ENCODE measurements at regions not wholly inside any gene's neighbourhood (a gene's known extent, or its start where the extent isn't known, plus 50 kb on each side); places are given as distances from the start of the nearest gene placed in this dataset.
"Not testable (repeated sequence)": the region's sequence is repeated elsewhere in the genome, so short reads cannot be mapped to it uniquely, and the experiment has no call there.

GRCh38 chr12:75641031-75641780 is 129.8 kb upstream of the KRR1 start:
- peak; percentile 97 for DNase-seq (ENCODE audit: low read depth)

GRCh38 chr12:75638792-75639191 is 127.4 kb upstream of the KRR1 start:
- no peak for DNase-seq (ENCODE audit: low read depth)

DNA sequence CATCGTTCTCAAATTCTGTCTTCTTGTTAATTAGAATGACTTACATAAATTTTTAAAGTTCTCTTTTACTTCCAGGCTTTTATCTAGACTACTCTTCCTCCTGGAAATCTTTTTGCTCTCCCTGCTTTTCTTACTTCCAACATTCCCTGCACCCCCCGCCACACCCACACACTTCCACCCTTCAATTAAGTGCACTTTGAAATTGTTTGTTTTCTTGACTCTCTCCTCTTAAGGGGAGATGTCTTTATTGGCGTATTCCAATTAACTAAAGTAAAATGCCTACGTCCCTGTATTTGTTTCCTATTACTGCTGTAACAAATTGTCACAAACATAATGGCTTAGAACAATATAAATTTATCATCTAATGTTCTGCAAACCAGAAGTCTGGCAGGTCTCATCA is 125.2 kb upstream of the KRR1 start:
- DNase-seq (ENCODE audit: low read depth), result no peak

- peak; percentile 93 for DNase-seq (ENCODE audit: low read depth)
Observed at GRCh38 chr12:75635606-75636444, 124.4 kb upstream of the KRR1 start.

DNA sequence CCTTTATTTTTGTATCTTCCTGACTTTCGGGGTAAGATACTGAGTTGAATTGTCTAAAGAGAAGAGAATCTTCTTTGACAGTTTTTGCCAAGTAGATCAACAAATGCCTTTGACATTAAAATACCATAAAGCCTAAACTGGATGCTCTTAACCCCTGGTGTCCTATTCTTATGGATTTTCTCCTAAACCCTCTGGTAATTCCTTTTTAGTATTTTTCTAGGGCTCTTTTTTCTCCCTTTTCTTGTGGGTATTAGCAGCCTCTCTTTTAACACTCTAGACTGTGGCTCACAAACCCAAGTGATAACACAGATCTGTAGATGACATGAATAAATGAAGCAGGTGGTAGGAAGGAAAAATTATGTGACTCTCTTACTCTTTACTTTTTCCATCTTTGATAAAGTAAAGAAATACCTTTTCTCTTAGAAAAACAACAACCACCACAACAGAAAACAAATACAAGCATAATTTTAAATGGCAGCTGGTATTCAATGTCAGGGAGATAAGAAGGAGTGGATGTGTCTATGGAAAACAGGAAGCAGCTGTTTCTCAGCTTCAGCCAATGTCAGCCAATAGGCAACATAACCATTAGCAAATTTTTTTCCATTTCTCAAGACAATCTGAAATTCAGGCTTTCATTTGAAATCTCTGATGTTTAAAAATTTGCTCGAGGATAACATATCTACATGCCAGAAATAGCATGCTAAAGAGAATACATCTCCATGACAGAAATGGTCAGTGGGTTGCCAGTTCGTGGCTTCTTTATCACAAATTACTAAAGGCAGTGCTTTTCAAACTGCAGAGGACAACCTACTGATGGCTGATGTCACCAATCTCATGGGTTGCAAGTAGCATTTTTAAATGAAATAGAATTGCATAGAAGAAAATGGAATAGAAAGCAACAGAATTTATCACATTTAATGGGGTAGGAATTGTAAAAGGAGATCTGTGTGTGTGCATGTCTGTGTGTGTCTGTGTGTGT is 123.1 kb upstream of the KRR1 start:
- DNase-seq (ENCODE audit: low read depth), result no peak

DNA sequence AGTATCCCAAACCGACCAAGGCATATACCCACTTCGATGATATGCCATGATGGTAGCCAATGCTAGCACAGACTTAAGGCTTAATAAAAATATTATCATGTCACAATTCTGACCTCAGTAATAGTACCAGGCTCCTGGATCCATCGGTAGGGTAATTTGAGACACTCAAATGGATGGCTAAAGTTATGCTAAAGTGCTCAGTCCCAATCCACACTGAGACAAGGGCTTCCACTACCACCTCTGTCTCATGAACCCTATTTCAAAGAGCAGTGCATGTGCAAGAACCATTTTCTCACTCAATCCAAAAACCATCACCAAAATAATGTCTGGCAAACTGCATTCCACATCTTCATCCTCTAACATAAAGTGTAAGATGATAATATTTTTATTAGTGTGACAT is 122.4 kb upstream of the KRR1 start:
- no peak for DNase-seq (ENCODE audit: low read depth)

DNA sequence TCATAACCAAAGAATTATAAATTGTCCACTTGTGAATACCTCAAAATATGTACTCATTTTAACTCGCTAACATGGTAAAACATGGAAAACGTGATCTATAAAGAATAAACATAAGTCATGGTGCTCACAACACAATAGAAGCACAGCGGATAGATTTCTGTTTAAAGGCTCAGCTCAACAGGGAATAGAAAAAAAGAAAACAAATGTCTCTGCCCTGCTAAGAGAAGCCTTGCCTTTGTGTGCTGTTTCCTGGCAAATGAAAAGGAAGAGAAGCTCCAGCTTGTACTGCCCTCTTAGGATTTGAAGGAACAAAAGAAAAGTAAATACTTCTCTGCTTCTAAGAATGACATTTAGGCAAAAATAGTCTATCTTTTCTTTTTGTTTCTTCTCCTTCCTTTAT is 121.0 kb upstream of the KRR1 start:
- DNase-seq (ENCODE audit: low read depth), result no peak

DNA sequence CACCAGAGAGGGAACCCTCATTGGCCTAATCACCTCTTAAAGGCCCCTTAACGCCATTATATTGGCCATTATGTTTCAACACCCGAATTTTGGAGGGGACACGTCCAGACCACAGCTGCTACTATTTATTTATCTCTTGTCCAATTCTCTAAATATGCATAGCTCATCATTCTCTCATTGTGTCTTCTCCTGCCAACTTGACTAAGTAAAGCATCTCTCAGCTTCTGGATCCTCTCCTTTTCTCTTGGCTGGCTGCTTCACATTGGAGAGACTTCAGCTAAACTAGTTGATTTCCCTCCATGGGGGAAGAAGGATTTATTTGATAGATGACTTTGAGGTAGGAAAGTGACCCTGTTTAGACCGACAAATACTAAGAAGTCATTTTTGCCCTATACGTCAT is 120.4 kb upstream of the KRR1 start:
- DNase-seq (ENCODE audit: low read depth), result no peak

DNA sequence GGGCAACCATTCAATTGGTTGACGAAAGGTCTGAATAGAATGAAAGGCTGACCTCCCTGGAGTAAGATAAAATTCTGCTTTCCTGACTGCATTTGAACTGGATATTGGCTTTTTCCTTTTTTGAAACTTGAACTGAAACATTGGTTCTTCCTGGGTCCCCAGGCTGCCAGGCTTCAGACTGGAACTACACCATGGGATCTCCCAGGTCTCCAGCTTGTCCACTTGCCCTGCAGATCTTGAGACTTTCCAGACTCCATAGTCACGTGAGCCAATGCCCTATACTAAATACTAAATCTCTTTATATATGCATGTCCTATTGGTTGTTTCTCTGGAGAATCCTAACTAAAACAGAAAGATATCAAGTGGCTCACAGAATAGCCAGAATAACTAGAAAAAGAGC is 118.7 kb upstream of the KRR1 start:
- DNase-seq (ENCODE audit: low read depth), result no peak

DNA sequence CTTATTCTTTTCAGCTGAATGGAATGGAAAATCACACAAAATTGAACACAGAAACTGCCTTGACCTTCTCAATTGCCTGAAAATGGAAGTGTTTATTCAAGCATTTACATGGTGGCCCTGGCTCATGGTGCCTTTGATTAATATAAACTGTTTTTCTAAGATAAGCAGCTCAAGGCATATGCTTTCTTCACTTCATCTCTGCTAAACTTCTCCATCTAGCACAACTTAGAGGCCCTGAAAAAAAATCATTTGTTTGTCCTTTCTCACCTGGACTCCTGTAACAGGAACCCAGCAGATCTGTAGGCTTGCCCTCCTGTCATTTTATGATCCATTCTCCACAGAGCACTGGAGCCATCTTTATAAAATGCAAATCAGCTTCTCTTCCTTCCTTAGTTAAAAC is 117.5 kb upstream of the KRR1 start:
- DNase-seq (ENCODE audit: low read depth), result no peak

- DNase-seq (ENCODE audit: low read depth), result no peak
Observed at GRCh38 chr12:75628511-75628910, 117.1 kb upstream of the KRR1 start.

DNA sequence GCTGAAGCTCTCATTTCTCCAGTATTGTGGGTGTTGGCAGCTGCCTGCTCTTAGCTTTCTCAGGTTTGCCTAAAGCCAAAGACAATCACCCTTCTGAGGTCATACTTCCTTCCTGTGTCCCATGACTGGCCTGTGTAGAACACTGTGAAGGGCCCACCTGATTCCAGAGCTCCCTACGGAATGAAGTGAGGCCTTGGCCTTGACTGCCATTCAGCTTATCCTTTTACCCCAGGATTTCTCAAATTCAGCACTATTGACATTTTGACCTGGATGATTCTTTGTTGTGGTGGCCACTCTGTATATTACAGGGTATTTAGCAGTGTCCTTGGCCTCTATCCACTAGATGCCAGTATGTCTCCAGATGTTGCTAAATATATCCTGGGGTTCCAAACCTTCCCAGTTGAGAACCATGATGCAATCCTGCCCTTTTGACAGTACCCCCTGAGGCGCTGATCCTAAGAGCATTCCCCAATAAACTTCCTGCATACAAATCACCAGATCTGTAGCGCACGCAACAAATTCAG is 112.3 kb upstream of the KRR1 start:
- DNase-seq (ENCODE audit: low read depth), result no peak

DNA sequence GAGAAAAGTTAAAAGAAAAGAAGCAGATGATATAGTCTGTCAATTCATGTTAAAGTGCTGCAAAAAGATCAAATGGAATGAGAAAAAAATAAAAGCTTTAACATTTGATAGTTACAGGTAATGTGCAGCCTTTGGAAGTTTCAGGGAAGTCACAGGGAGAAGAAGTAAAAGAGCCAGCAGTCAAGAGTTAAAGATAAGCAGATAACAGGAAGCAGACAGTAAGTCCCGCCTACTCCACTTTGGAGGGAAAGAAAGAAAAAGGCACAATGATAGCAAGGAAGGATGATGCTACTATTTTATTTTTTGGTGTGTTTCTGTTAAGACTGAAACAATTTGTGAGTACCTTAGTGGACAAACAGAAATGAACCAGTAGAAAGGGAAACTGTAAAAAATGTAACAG is 111.1 kb upstream of the KRR1 start:
- no peak for DNase-seq (ENCODE audit: low read depth)

DNA sequence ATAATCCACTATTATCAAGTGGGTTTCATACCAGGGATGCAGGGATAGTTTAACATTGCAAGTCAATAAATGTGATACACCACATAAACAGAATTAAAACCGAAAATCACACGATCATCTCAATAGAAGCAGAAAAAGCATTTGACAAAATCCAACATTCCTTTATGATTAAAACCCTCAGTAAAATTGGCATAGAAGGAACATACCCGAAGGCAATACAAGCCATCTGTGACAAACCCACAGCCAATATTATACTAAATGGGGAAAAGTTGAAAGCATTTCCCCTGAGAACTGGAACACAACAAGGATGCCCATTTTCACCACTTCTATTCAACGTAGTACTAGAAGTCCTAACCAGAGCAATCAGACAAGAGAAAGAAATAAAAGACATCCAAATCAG is 103.0 kb upstream of the KRR1 start:
- not testable (repeated sequence) for DNase-seq (ENCODE audit: low read depth)

- no peak for DNase-seq (ENCODE audit: low read depth)
Observed at GRCh38 chr12:75613981-75614380, 102.6 kb upstream of the KRR1 start.

- no peak for DNase-seq (ENCODE audit: low read depth)
Observed at GRCh38 chr12:75611041-75611440, 99.6 kb upstream of the KRR1 start.

GRCh38 chr12:75606956-75607355 is 95.5 kb upstream of the KRR1 start:
- no peak for DNase-seq (ENCODE audit: low read depth)

DNA sequence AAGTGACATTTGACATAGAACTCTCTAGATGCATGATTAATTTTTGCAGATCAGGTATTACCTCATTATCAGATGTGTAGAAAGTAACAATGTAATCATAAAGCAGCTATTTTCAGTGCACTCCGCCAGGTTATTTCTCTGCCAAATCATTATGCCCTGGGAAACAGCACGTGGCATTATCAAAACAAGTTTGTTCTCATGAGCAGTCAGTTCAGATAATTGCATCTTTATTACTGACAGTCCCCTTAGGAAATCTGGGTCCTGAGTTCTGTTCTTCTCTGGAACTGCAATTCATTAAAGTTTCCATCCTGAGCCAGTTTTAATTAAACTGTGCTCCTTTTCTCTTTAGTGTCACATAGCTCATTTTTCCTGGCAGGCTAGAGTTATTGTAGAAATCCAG is 94.7 kb upstream of the KRR1 start:
- DNase-seq (ENCODE audit: low read depth), result no peak

- no peak for DNase-seq (ENCODE audit: low read depth)
Observed at GRCh38 chr12:75603475-75603874, 92.1 kb upstream of the KRR1 start.

DNA sequence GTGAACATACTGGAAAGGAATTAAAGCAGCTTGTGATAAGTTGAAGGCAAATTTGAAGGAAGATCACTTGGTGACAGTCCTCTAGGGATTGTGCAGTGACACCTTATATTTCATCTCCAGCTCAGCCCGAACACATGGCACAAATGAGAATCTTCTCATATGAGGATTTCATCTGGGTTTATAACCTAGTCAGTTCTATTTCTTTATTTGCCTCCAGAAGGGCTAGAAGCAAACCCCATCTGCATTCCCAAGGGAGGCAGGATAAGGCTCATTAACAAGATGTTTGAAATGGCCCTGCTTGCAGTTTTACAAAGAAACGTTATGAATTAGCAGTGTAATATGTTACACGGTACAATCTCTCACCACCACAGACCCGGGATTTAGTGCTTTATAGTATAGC is 90.7 kb upstream of the KRR1 start:
- DNase-seq (ENCODE audit: low read depth), result no peak

- no peak for DNase-seq (ENCODE audit: low read depth)
Observed at GRCh38 chr12:75600146-75600545, 88.7 kb upstream of the KRR1 start.

DNA sequence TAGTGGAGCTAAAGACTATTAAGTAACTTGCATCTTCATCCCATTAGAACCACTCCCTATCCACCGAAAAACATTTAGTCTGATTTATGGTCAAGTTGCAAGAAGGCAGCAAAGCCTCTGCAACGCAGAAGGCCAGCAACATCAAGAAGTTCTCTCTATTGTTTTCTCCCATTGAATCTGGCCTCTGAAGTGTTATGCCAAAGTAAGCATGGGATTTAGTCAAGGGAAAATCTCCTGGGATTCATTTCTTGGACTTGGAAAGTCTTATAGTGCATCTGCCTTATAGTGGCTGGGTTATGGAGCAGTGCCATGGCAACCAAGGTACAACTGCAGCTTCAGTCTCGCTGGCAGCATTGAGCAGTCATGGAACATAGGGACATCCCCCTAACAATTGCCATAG is 87.7 kb upstream of the KRR1 start:
- no peak for DNase-seq (ENCODE audit: low read depth)

Data from non-pigmented ciliary epithelial cell (primary cell).